MCF 10A (cell line): ENCODE measurements at regions not wholly inside any gene's neighbourhood (a gene's known extent, or its start where the extent isn't known, plus 50 kb on each side); places are given as distances from the start of the nearest gene placed in this dataset.

Source experiments
- BruUV-seq: library from RNA; stranded (reverse); fragments of 400-500 nt; replicated peaks from 2 replicates; lab custom pipeline; 2021; lab: Mats Ljungman, UMichigan
- CTCF ChIA-PET: fragments of 300-600 bp; sonication (Branson Sonifier 250); formaldehyde crosslinking; extraction: SDS; loops from one replicate; lab custom pipeline; 2021; ENCODE audit warnings: antibody characterized with exemption, inconsistent platforms; lab: Yijun Ruan, JAX
- POLR2A ChIA-PET: fragments of 300-600, 350-650 bp; sonication (Branson Sonifier 250); formaldehyde crosslinking; extraction: SDS; loops from one replicate; lab custom pipeline; 2020; ENCODE audit warnings: antibody characterized with exemption, inconsistent platforms; lab: Yijun Ruan, JAX
- DNase-seq: peaks from one replicate; pipeline ENCODE4 v3.0.0-alpha.2; 2018; ENCODE audit not compliant: unreplicated experiment
- H3K27ac Mint-ChIP-seq: one replicate; pipeline ENCODE4 v1.8.0; 2022; ENCODE audit warnings: mild to moderate bottlenecking, low read depth, mixed read lengths; ENCODE audit not compliant: unreplicated experiment
- H3K27me3 Mint-ChIP-seq: one replicate; pipeline ENCODE4 v1.8.0; 2022; ENCODE audit warnings: mixed read lengths; ENCODE audit not compliant: insufficient read depth, unreplicated experiment
- H3K36me3 Mint-ChIP-seq: one replicate; pipeline ENCODE4 v1.8.0; 2022; ENCODE audit warnings: mild to moderate bottlenecking, moderate library complexity, mixed read lengths; ENCODE audit not compliant: insufficient read depth, unreplicated experiment
- H3K4me1 Mint-ChIP-seq: one replicate; pipeline ENCODE4 v1.8.0; 2022; ENCODE audit warnings: mixed read lengths; ENCODE audit not compliant: insufficient read depth, unreplicated experiment
- H3K4me3 Mint-ChIP-seq: one replicate; pipeline ENCODE4 v1.8.0; 2022; ENCODE audit warnings: mild to moderate bottlenecking, moderate library complexity, mixed read lengths; ENCODE audit not compliant: unreplicated experiment
- H3K9me3 Mint-ChIP-seq: one replicate; pipeline ENCODE4 v1.8.0; 2022; ENCODE audit warnings: mixed read lengths; ENCODE audit not compliant: unreplicated experiment
- CTCF ChIP-seq: fragments of 200-600 bp; IDR thresholded peaks from one replicate; pipeline ENCODE4 v1.8.0; 2022; ENCODE audit warnings: antibody characterized with exemption, mild to moderate bottlenecking; ENCODE audit not compliant: unreplicated experiment
- intact Hi-C: fragments of 100-400 bp; cut with micrococcal nuclease; formaldehyde crosslinking; loops from 2 replicates; pipeline ENCODE4 v1.14.1; 2022

GRCh38 chr21:32147041-32147440, 131.8 kb downstream of the MIS18A start:
- ChIA-PET CTCF (interaction anchor here (0.6 to 0.8 kb wide), 2 partner anchors 9 to 105 kb away, joined by 3 to 4 read pairs; no protein-coding TSS in a partner anchor), POLR2A (interaction anchor here (0.6 kb wide), 1 partner anchor 16 kb away, joined by 4 read pairs; no protein-coding TSS in a partner anchor)
- no peak for TF ChIP-seq CTCF
- no peak overlapping the region for H3K4me3 Mint-ChIP-seq
- H3K27me3 Mint-ChIP-seq = no peaks in the 10 kb centered on the region
- BruUV-seq = no TSS peak
- H3K4me1 Mint-ChIP-seq = no peaks in the 10 kb centered on the region
- no peaks in the 10 kb centered on the region for H3K9me3 Mint-ChIP-seq
- H3K27ac Mint-ChIP-seq = no peak overlapping the region
- H3K36me3 Mint-ChIP-seq = no peaks in the 10 kb centered on the region
- no peak for DNase-seq
- intact Hi-C loops = no loop called here

GRCh38 chr21:32144851-32145250, 134.0 kb downstream of the MIS18A start:
- DNase-seq = no peak
- intact Hi-C loops = no loop called here
- H3K4me3 Mint-ChIP-seq = no peak overlapping the region
- H3K4me1 Mint-ChIP-seq = peaks cover 2% of the 10 kb centered on the region
- BruUV-seq = no TSS peak
- CTCF ChIA-PET = interaction anchor here (0.6 to 1.4 kb wide), 5 partner anchors 19 to 136 kb away, joined by 3 to 7 read pairs (median 4); no protein-coding TSS in a partner anchor
- TF ChIP-seq CTCF = no peak
- no peak overlapping the region for H3K27ac Mint-ChIP-seq
- no peaks in the 10 kb centered on the region for H3K27me3 Mint-ChIP-seq
- no peaks in the 10 kb centered on the region for H3K36me3 Mint-ChIP-seq
- H3K9me3 Mint-ChIP-seq = no peaks in the 10 kb centered on the region
- POLR2A ChIA-PET = no interaction called here

GRCh38 chr21:32143241-32143939, 135.5 kb downstream of the MIS18A start:
- H3K4me3 Mint-ChIP-seq = no peak overlapping the region
- POLR2A ChIA-PET = interaction anchor here (0.6 kb wide), 1 partner anchor 85 kb away, joined by 4 read pairs; no protein-coding TSS in a partner anchor
- H3K4me1 Mint-ChIP-seq = peaks cover 6% of the 10 kb centered on the region
- H3K9me3 Mint-ChIP-seq = no peaks in the 10 kb centered on the region
- CTCF ChIA-PET = no interaction called here
- H3K36me3 Mint-ChIP-seq = no peaks in the 10 kb centered on the region
- H3K27me3 Mint-ChIP-seq = no peaks in the 10 kb centered on the region
- no TSS peak for BruUV-seq
- H3K27ac Mint-ChIP-seq = no peak overlapping the region
- no peak for DNase-seq
- intact Hi-C loops = no loop called here
- no peak for TF ChIP-seq CTCF

GRCh38 chr21:32141318-32141633, 137.6 kb downstream of the MIS18A start:
- Mint-ChIP-seq H3K36me3 (no peaks in the 10 kb centered on the region), H3K9me3 (peaks cover 12% of the 10 kb centered on the region), H3K4me1 (peaks cover 22% of the 10 kb centered on the region), H3K4me3 (no peak overlapping the region), H3K27me3 (no peaks in the 10 kb centered on the region), H3K27ac (no peak overlapping the region)
- intact Hi-C loops = no loop called here
- DNase-seq = no peak
- no peak for TF ChIP-seq CTCF
- ChIA-PET CTCF (no interaction called here), POLR2A (no interaction called here)
- BruUV-seq = no TSS peak
